PC-9 (cell line): ENCODE measurements at regions not wholly inside any gene's neighbourhood (a gene's known extent, or its start where the extent isn't known, plus 50 kb on each side); places are given as distances from the start of the nearest gene placed in this dataset.

ENCODE experiments used
- BruUV-seq: library from RNA; stranded (reverse); fragments of 400-500 nt; replicated peaks from 2 replicates; lab custom pipeline; 2021; lab: Mats Ljungman, UMichigan
- CTCF ChIA-PET: fragments of 300-600 bp; sonication (Branson Sonifier 250); formaldehyde crosslinking; loops from one replicate; lab custom pipeline; 2022; ENCODE audit warnings: antibody characterized with exemption; lab: Charles Lee
- POLR2A ChIA-PET: fragments of 300-600 bp; sonication (Branson Sonifier 250); formaldehyde crosslinking; loops from one replicate; lab custom pipeline; 2022; ENCODE audit warnings: antibody characterized with exemption; ENCODE audit not compliant: unreplicated experiment; lab: Charles Lee
- DNase-seq, 2 experiments: peaks; one replicate each; pipeline versions ENCODE4 v3.0.0 to v3.0.0-alpha.2; 2015 to 2022; ENCODE audit warnings: mixed read lengths in 1 of 2
- H2AFZ ChIP-seq: fragments of 200-600 bp; sonication (generic); 2 replicates; pipeline ENCODE4 v1.8.1; 2017; ENCODE audit warnings: antibody characterized with exemption
- H3F3A ChIP-seq: fragments of 200-600 bp; sonication (generic); 2 replicates; pipeline ENCODE4 v1.8.1; 2017; ENCODE audit warnings: antibody characterized with exemption, mild to moderate bottlenecking, low read depth; ENCODE audit not compliant: insufficient read depth
- H3K27ac ChIP-seq: fragments of 200-600 bp; sonication (generic); 2 replicates; pipeline ENCODE4 v1.6.1; 2016; ENCODE audit warnings: mixed run types
- H3K27me3 ChIP-seq: fragments of 200-600 bp; sonication (generic); 2 replicates; pipeline ENCODE4 v1.6.1; 2016; ENCODE audit warnings: low read depth, mixed run types; ENCODE audit not compliant: insufficient read depth
- H3K36me3 ChIP-seq: fragments of 200-600 bp; sonication (generic); 2 replicates; pipeline ENCODE4 v1.6.1; 2016; ENCODE audit warnings: low read depth, mixed run types
- H3K4me1 ChIP-seq: fragments of 200-600 bp; sonication (generic); replicated peaks from 2 replicates; pipeline ENCODE4 v1.6.1; 2016; ENCODE audit warnings: mixed run types; ENCODE audit not compliant: insufficient read depth
- H3K4me2 ChIP-seq: fragments of 200-600 bp; sonication (generic); 2 replicates; pipeline ENCODE4 v1.6.1; 2017; ENCODE audit warnings: mixed run types
- H3K4me3 ChIP-seq: fragments of 200-600 bp; sonication (generic); 2 replicates; pipeline ENCODE4 v1.6.1; 2016; ENCODE audit warnings: mixed run types
- H3K79me2 ChIP-seq: fragments of 200-600 bp; sonication (generic); 2 replicates; pipeline ENCODE4 v1.6.1; 2017; ENCODE audit warnings: low read depth, mixed run types
- H3K9me2 ChIP-seq: fragments of 200-600 bp; sonication (generic); 2 replicates; pipeline ENCODE4 v1.8.1; 2017; ENCODE audit warnings: mild to moderate bottlenecking; ENCODE audit not compliant: insufficient read depth
- H3K9me3 ChIP-seq: fragments of 200-600 bp; sonication (generic); 2 replicates; pipeline ENCODE4 v1.8.1; 2016; ENCODE audit warnings: low read depth; ENCODE audit not compliant: insufficient read depth
- H4K20me1 ChIP-seq: fragments of 200-600 bp; sonication (generic); 2 replicates; pipeline ENCODE4 v1.8.1; 2017; ENCODE audit not compliant: insufficient read depth
- EZH2 ChIP-seq: fragments of 200-600 bp; sonication (generic); IDR thresholded peaks from 2 replicates; pipeline ENCODE4 v1.8.0; 2017; ENCODE audit warnings: antibody characterized with exemption, low read depth
- intact Hi-C: fragments of 100-400 bp; cut with micrococcal nuclease; formaldehyde crosslinking; loops from one replicate; pipeline ENCODE4 v1.10.0; 2022; ENCODE audit not compliant: unreplicated experiment
- TF ChIP-seq, protein P1 (sequence below): fragments of 200-600 bp; sonication (generic); conservative IDR thresholded peaks from 2 replicates; pipeline ENCODE4 v1.6.1; 2017; ENCODE audit warnings: mixed run types, antibody characterized with exemption, mild to moderate bottlenecking, moderate library complexity

DNA sequence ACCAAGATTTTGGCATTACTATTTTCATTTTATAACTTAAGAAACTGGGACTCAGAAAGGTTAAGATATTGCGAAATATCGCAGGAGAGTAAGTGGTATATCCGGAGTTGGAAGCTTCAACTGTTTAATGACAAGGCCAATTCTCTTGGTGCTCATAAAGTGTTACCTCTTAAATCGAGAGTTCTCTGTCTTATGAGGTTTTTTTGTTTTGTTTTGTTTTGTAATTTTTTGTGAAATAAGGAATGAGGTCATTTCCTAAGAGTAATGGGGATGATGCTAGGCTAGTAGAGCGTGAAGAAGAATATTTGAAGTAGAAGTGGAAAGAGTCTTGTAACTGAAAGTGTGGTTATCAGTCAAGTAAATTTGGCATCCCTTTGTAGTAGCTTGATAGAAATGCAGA, 183.2 kb upstream of the DAB2 start:
- Histone ChIP-seq H3K9me2 (no peaks in the 10 kb centered on the region), H3F3A (no peaks in the 10 kb centered on the region; the same call in 1 of the 2 replicates), H3K9me3 (no peaks in the 10 kb centered on the region), H3K27me3 (no peaks in the 10 kb centered on the region), H3K79me2 (no peaks in the 10 kb centered on the region), H3K4me3 (no peak overlapping the region), H3K4me2 (no peak overlapping the region), H3K36me3 (no peaks in the 10 kb centered on the region), H3K4me1 (peaks cover 14% of the 10 kb centered on the region), H4K20me1 (no peaks in the 10 kb centered on the region), H3K27ac (no peak overlapping the region), H2AFZ (no peak overlapping the region)
- CTCF ChIA-PET, result no interaction called here
- POLR2A ChIA-PET, result no interaction called here
- no peak for DNase-seq
- TF ChIP-seq, protein P1, sequence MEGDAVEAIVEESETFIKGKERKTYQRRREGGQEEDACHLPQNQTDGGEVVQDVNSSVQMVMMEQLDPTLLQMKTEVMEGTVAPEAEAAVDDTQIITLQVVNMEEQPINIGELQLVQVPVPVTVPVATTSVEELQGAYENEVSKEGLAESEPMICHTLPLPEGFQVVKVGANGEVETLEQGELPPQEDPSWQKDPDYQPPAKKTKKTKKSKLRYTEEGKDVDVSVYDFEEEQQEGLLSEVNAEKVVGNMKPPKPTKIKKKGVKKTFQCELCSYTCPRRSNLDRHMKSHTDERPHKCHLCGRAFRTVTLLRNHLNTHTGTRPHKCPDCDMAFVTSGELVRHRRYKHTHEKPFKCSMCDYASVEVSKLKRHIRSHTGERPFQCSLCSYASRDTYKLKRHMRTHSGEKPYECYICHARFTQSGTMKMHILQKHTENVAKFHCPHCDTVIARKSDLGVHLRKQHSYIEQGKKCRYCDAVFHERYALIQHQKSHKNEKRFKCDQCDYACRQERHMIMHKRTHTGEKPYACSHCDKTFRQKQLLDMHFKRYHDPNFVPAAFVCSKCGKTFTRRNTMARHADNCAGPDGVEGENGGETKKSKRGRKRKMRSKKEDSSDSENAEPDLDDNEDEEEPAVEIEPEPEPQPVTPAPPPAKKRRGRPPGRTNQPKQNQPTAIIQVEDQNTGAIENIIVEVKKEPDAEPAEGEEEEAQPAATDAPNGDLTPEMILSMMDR, result no peak
- no peak for TF ChIP-seq EZH2
- BruUV-seq, result no TSS peak
- intact Hi-C loops, result no loop called here

DNA sequence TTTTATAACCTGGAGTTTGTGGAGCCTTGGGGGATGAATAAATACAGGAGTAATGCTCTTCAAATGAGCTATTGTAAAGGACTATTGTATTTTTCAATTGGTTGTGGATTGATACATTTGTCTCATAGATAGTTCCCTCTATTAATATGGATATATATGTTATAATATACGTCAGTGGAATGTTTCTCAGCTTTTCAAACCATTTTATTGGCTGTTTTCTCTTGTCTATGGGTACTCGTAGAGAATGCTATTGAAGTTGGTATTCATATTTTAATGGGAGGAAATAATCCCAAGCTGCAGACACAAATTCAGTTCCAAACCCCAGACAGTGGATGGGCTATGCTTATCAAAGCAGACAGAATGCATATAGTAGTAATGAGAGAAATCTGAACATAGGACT, 181.8 kb upstream of the DAB2 start:
- BruUV-seq, result no TSS peak
- H3K27me3 ChIP-seq, result no peaks in the 10 kb centered on the region
- ChIA-PET CTCF (no interaction called here), POLR2A (interaction anchor here (0.7 kb wide), 2 partner anchors 227 to 1083 kb away, joined by 5 read pairs; no protein-coding TSS in a partner anchor)
- H2AFZ ChIP-seq, result peak overlapping the region; percentile 31; the same call in 1 of the 2 replicates
- no peaks in the 10 kb centered on the region for H3K9me2 ChIP-seq
- no peaks in the 10 kb centered on the region; the same call in 1 of the 2 replicates for H3F3A ChIP-seq
- no peaks in the 10 kb centered on the region for H3K79me2 ChIP-seq
- H3K27ac ChIP-seq, result peak overlapping the region; percentile 43
- TF ChIP-seq, protein P1, result no peak
- no peak for TF ChIP-seq EZH2
- DNase-seq, result no peak
- H4K20me1 ChIP-seq, result no peaks in the 10 kb centered on the region
- intact Hi-C loops, result no loop called here
- H3K4me1 ChIP-seq, result peaks cover 14% of the 10 kb centered on the region
- peak overlapping the region; percentile 6 for H3K4me2 ChIP-seq
- no peak overlapping the region for H3K4me3 ChIP-seq
- no peaks in the 10 kb centered on the region for H3K9me3 ChIP-seq
- no peaks in the 10 kb centered on the region for H3K36me3 ChIP-seq

GRCh38 chr5:39605588-39606575, 181.1 kb upstream of the DAB2 start:
- H3K4me2 ChIP-seq, result peak overlapping the region; percentile 6
- peak overlapping the region; percentile 43 for H3K27ac ChIP-seq
- H4K20me1 ChIP-seq, result no peaks in the 10 kb centered on the region
- H3K4me3 ChIP-seq, result no peak overlapping the region
- intact Hi-C loops, result no loop called here
- peak overlapping the region; percentile 31 for H2AFZ ChIP-seq
- H3K9me2 ChIP-seq, result no peaks in the 10 kb centered on the region
- peak in 1 of 2 experiments; percentile 53 for DNase-seq
- no peaks in the 10 kb centered on the region for H3K79me2 ChIP-seq
- CTCF ChIA-PET, result no interaction called here
- H3K27me3 ChIP-seq, result no peaks in the 10 kb centered on the region
- POLR2A ChIA-PET, result interaction anchor here (0.6 to 0.7 kb wide), 3 partner anchors 196 to 1084 kb away, joined by 4 to 5 read pairs (median 5); no protein-coding TSS in a partner anchor
- H3K4me1 ChIP-seq, result peaks cover 14% of the 10 kb centered on the region
- H3K9me3 ChIP-seq, result no peaks in the 10 kb centered on the region
- no TSS peak for BruUV-seq
- no peaks in the 10 kb centered on the region for H3K36me3 ChIP-seq
- no peak for TF ChIP-seq EZH2
- TF ChIP-seq, protein P1, result no peak
- no peaks in the 10 kb centered on the region; the same call in 1 of the 2 replicates for H3F3A ChIP-seq
